GM19452 (cell line): ENCODE measurements at regions not wholly inside any gene's neighbourhood (a gene's known extent, or its start where the extent isn't known, plus 50 kb on each side); places are given as distances from the start of the nearest gene placed in this dataset.

Experiments used
- ATAC-seq: cut with Tn5 transposase; IDR thresholded peaks from one replicate; pipeline ENCODE4 v1.9.1; 2021; ENCODE audit not compliant: unreplicated experiment

- ATAC-seq: no peak
Measured at GRCh38 chr15:48038221-48038620, 82.6 kb upstream of the SLC24A5 start.

GRCh38 chr15:48040166-48040817 lies 80.5 kb upstream of the SLC24A5 start:
- no peak for ATAC-seq

- no peak for ATAC-seq
Measured at GRCh38 chr15:48041454-48041853, 79.3 kb upstream of the SLC24A5 start.

- no peak for ATAC-seq
Measured at GRCh38 chr15:48046813-48047438, 73.9 kb upstream of the SLC24A5 start.

- no peak for ATAC-seq
Measured at GRCh38 chr15:48049736-48050135, 71.1 kb upstream of the SLC24A5 start.

- no peak for ATAC-seq
Measured at GRCh38 chr15:48052946-48053345, 67.8 kb upstream of the SLC24A5 start.

GRCh38 chr15:48058371-48058770 lies 62.4 kb upstream of the SLC24A5 start:
- no peak for ATAC-seq

- no peak for ATAC-seq
Measured at GRCh38 chr15:48059791-48060190, 61.0 kb upstream of the SLC24A5 start.

- ATAC-seq: no peak
Measured at GRCh38 chr15:48060396-48060795, 60.4 kb upstream of the SLC24A5 start.

GRCh38 chr15:48061605-48062004 lies 59.2 kb upstream of the SLC24A5 start:
- ATAC-seq: no peak

GRCh38 chr15:48062148-48062872 lies 58.5 kb upstream of the SLC24A5 start:
- no peak for ATAC-seq

GRCh38 chr15:48063411-48063985 lies 57.3 kb upstream of the SLC24A5 start:
- ATAC-seq: no peak

GRCh38 chr15:48064421-48064820 lies 56.4 kb upstream of the SLC24A5 start:
- no peak for ATAC-seq

- ATAC-seq: no peak
Measured at GRCh38 chr15:48066456-48066855, 54.3 kb upstream of the SLC24A5 start.
